ENCODE measurements at regions not wholly inside any gene's neighbourhood (a gene's known extent, or its start where the extent isn't known, plus 50 kb on each side); places are given as distances from the start of the nearest gene placed in this dataset.

- no peak for TF ChIP-seq CTCF (conservative IDR thresholded peaks at IDR 0.05 in 1 of 2, IDR thresholded peaks at IDR 0.05 in 1 of 2; ENCODE audit: low read depth in 1 of 2, low read length in 2 of 2)
- TF ChIP-seq EZH2 (IDR thresholded peaks at IDR 0.05; ENCODE audit: low read length, missing control alignments) = no peak
These were observed 67.7 kb upstream of the ZFP64 start for GRCh38 chr20:52259295-52259694.
